MCF 10A (cell line): ENCODE measurements at regions not wholly inside any gene's neighbourhood (a gene's known extent, or its start where the extent isn't known, plus 50 kb on each side); places are given as distances from the start of the nearest gene placed in this dataset.
A peak's percentile ranks its signal among the peaks of the same experiment; 100 is the strongest.

ENCODE experiments used
- BruUV-seq: library from RNA; stranded (reverse); fragments of 400-500 nt; replicated peaks from 2 replicates; lab custom pipeline; 2021; lab: Mats Ljungman, UMichigan
- CTCF ChIA-PET: fragments of 300-600 bp; sonication (Branson Sonifier 250); formaldehyde crosslinking; extraction: SDS; loops from one replicate; lab custom pipeline; 2021; ENCODE audit warnings: antibody characterized with exemption, inconsistent platforms; lab: Yijun Ruan, JAX
- POLR2A ChIA-PET: fragments of 300-600, 350-650 bp; sonication (Branson Sonifier 250); formaldehyde crosslinking; extraction: SDS; loops from one replicate; lab custom pipeline; 2020; ENCODE audit warnings: antibody characterized with exemption, inconsistent platforms; lab: Yijun Ruan, JAX
- DNase-seq: peaks from one replicate; pipeline ENCODE4 v3.0.0-alpha.2; 2018; ENCODE audit not compliant: unreplicated experiment
- H3K27ac Mint-ChIP-seq: one replicate; pipeline ENCODE4 v1.8.0; 2022; ENCODE audit warnings: mild to moderate bottlenecking, low read depth, mixed read lengths; ENCODE audit not compliant: unreplicated experiment
- H3K27me3 Mint-ChIP-seq: one replicate; pipeline ENCODE4 v1.8.0; 2022; ENCODE audit warnings: mixed read lengths; ENCODE audit not compliant: insufficient read depth, unreplicated experiment
- H3K36me3 Mint-ChIP-seq: one replicate; pipeline ENCODE4 v1.8.0; 2022; ENCODE audit warnings: mild to moderate bottlenecking, moderate library complexity, mixed read lengths; ENCODE audit not compliant: insufficient read depth, unreplicated experiment
- H3K4me1 Mint-ChIP-seq: one replicate; pipeline ENCODE4 v1.8.0; 2022; ENCODE audit warnings: mixed read lengths; ENCODE audit not compliant: insufficient read depth, unreplicated experiment
- H3K4me3 Mint-ChIP-seq: one replicate; pipeline ENCODE4 v1.8.0; 2022; ENCODE audit warnings: mild to moderate bottlenecking, moderate library complexity, mixed read lengths; ENCODE audit not compliant: unreplicated experiment
- H3K9me3 Mint-ChIP-seq: one replicate; pipeline ENCODE4 v1.8.0; 2022; ENCODE audit warnings: mixed read lengths; ENCODE audit not compliant: unreplicated experiment
- CTCF ChIP-seq: fragments of 200-600 bp; IDR thresholded peaks from one replicate; pipeline ENCODE4 v1.8.0; 2022; ENCODE audit warnings: antibody characterized with exemption, mild to moderate bottlenecking; ENCODE audit not compliant: unreplicated experiment
- intact Hi-C: fragments of 100-400 bp; cut with micrococcal nuclease; formaldehyde crosslinking; loops from 2 replicates; pipeline ENCODE4 v1.14.1; 2022

GRCh38 chrX:128464116-128464515, 411.9 kb upstream of the ACTRT1 start:
- Mint-ChIP-seq H3K4me1 (peaks cover 6% of the 10 kb centered on the region), H3K4me3 (no peak overlapping the region), H3K9me3 (peaks cover 8% of the 10 kb centered on the region), H3K27me3 (no peaks in the 10 kb centered on the region), H3K27ac (no peak overlapping the region), H3K36me3 (no peaks in the 10 kb centered on the region)
- intact Hi-C loops, result no loop called here
- BruUV-seq, result no TSS peak
- DNase-seq, result peak; percentile 71
- no peak for TF ChIP-seq CTCF
- ChIA-PET POLR2A (no interaction called here), CTCF (no interaction called here)

GRCh38 chrX:128460835-128461234, 408.6 kb upstream of the ACTRT1 start:
- Mint-ChIP-seq H3K9me3 (peaks cover 22% of the 10 kb centered on the region), H3K4me1 (peaks cover 28% of the 10 kb centered on the region), H3K4me3 (no peak overlapping the region), H3K27ac (no peak overlapping the region), H3K36me3 (no peaks in the 10 kb centered on the region), H3K27me3 (no peaks in the 10 kb centered on the region)
- intact Hi-C loops, result no loop called here
- DNase-seq, result peak; percentile 17
- BruUV-seq, result no TSS peak
- TF ChIP-seq CTCF, result no peak
- POLR2A ChIA-PET, result no interaction called here
- CTCF ChIA-PET, result interaction anchor here (0.6 kb wide), 1 partner anchor 1483 kb away, joined by 3 read pairs; no protein-coding TSS in a partner anchor

- intact Hi-C loops, result no loop called here
- Mint-ChIP-seq H3K27ac (no peak overlapping the region), H3K27me3 (no peaks in the 10 kb centered on the region), H3K4me1 (peaks cover 23% of the 10 kb centered on the region), H3K36me3 (no peaks in the 10 kb centered on the region), H3K4me3 (no peak overlapping the region), H3K9me3 (peaks cover 27% of the 10 kb centered on the region)
- no peak for TF ChIP-seq CTCF
- no TSS peak for BruUV-seq
- peak; percentile 63 for DNase-seq
- CTCF ChIA-PET, result interaction anchor here (0.5 kb wide), 1 partner anchor 15 kb away, joined by 4 read pairs; no protein-coding TSS in a partner anchor
- POLR2A ChIA-PET, result interaction anchor here (0.7 kb wide), 1 partner anchor 42 kb away, joined by 4 read pairs; no protein-coding TSS in a partner anchor
Measured at GRCh38 chrX:128458888-128459287, 406.7 kb upstream of the ACTRT1 start.

- ChIA-PET CTCF (no interaction called here), POLR2A (no interaction called here)
- BruUV-seq, result no TSS peak
- H3K36me3 Mint-ChIP-seq, result no peaks in the 10 kb centered on the region
- H3K27me3 Mint-ChIP-seq, result no peaks in the 10 kb centered on the region
- peaks cover 30% of the 10 kb centered on the region for H3K9me3 Mint-ChIP-seq
- H3K4me1 Mint-ChIP-seq, result peaks cover 21% of the 10 kb centered on the region
- intact Hi-C loops, result no loop called here
- peak overlapping the region; percentile 41 for H3K27ac Mint-ChIP-seq
- peak; percentile 3 for DNase-seq
- TF ChIP-seq CTCF, result no peak
- H3K4me3 Mint-ChIP-seq, result no peak overlapping the region
Measured at GRCh38 chrX:128457674-128458073, 405.5 kb upstream of the ACTRT1 start.
